K562 (cell line): ENCODE measurements at regions not wholly inside any gene's neighbourhood (a gene's known extent, or its start where the extent isn't known, plus 50 kb on each side); places are given as distances from the start of the nearest gene placed in this dataset. TPM values are rescaled to one million over a fixed set of nuclear protein-coding genes. Genes with fewer than 3 reads are reported as not detected.

Experiments used
- ATAC-seq: fragments of 200-7000 bp; cut with Tn5 transposase; 3 replicates; pipeline ENCODE4 v1.9.1; 2020; ENCODE audit warnings: moderate library complexity
- BruUV-seq: library from RNA; stranded (reverse); fragments of 400-500 nt; replicated peaks from 2 replicates; lab custom pipeline; 2021; lab: Mats Ljungman, UMichigan
- CTCF ChIA-PET: fragments of 300-600 bp; formaldehyde crosslinking; extraction: SDS; loops from one replicate; lab custom pipeline; 2021; ENCODE audit warnings: low intra/inter-chr PET ratio; lab: Yijun Ruan, JAX
- POLR2A ChIA-PET: fragments of 300-600, 350-650 bp; sonication (Branson Sonifier 250); formaldehyde crosslinking; extraction: SDS; loops from one replicate; lab custom pipeline; 2021; ENCODE audit warnings: antibody characterized with exemption, inconsistent platforms; lab: Yijun Ruan, JAX
- DNase-seq, 4 experiments: peaks; one replicate each; pipeline versions ENCODE4 v3.0.0 to v3.0.0-alpha.2; 2011 to 2018; ENCODE audit warnings: low spot score in 3 of 4, mixed read lengths in 3 of 4; ENCODE audit errors: extremely low read depth in 1 of 4
- FAIRE-seq: peaks from 2 replicates; lab custom pipeline; 2011; peaks lifted over from hg19 to GRCh38; lab: Jason Lieb, UNC
- H2AFZ ChIP-seq: 2 replicates; pipeline ENCODE4 v1.6.0; 2011; ENCODE audit warnings: low read depth, low read length, control low read depth, inconsistent platforms
- H3K27ac ChIP-seq: fragments of 200-600 bp; 3 replicates; pipeline ENCODE4 v1.8.0; 2011; ENCODE audit warnings: low read depth, mild to moderate bottlenecking, control low read depth, inconsistent platforms, low read length, moderate library complexity, mixed read lengths; ENCODE audit errors: extremely low read depth
- H3K27me3 ChIP-seq, 2 experiments: fragments of 300-600 bp in 1 of 2; 2 replicates in 1 of 2; 3 replicates in 1 of 2; pipeline versions ENCODE4 v1.6.0 to v1.8.0; 2011; ENCODE audit warnings: inconsistent platforms in 2 of 2, low read length in 2 of 2, mild to moderate bottlenecking in 1 of 2, mixed read lengths in 1 of 2, moderate library complexity in 1 of 2; ENCODE audit not compliant: control insufficient read depth in 2 of 2, insufficient read depth in 2 of 2
- H3K36me3 ChIP-seq: fragments of 300-600 bp; 3 replicates; pipeline ENCODE4 v1.8.0; 2011; ENCODE audit warnings: mild to moderate bottlenecking, low read length, inconsistent platforms; ENCODE audit not compliant: control insufficient read depth, insufficient read depth
- H3K4me1 ChIP-seq, 2 experiments: fragments of 200-600 bp in 1 of 2; replicated peaks in 1 of 2; 2 replicates in 1 of 2; 3 replicates in 1 of 2; pipeline versions ENCODE4 v1.5.1 to v1.8.0; 2011; ENCODE audit warnings: inconsistent platforms in 2 of 2, low read length in 2 of 2, mild to moderate bottlenecking in 1 of 2, mixed read lengths in 1 of 2, moderate library complexity in 1 of 2; ENCODE audit not compliant: control insufficient read depth in 2 of 2, insufficient read depth in 2 of 2
- H3K4me2 ChIP-seq: 2 replicates; pipeline ENCODE4 v1.6.1; 2011; ENCODE audit warnings: low read length, control low read depth, inconsistent platforms, mixed read lengths; ENCODE audit not compliant: insufficient read depth
- H3K4me3 ChIP-seq: fragments of 200-600 bp; sonication (generic), shearing (Covaris generic); 2 replicates; pipeline ENCODE4 v1.5.1; 2016; ENCODE audit warnings: control low read depth, inconsistent platforms
- H3K79me2 ChIP-seq: fragments of 200-600 bp; 3 replicates; pipeline ENCODE4 v1.8.0; 2011; ENCODE audit warnings: low read length, inconsistent platforms; ENCODE audit not compliant: control insufficient read depth, insufficient read depth
- H3K9ac ChIP-seq, 2 experiments: 2 replicates each; pipeline versions ENCODE4 v1.6.0 to v1.6.1; 2011; ENCODE audit warnings: low read depth in 2 of 2, low read length in 2 of 2, control low read depth in 1 of 2, inconsistent platforms in 1 of 2, mild to moderate bottlenecking in 1 of 2, mixed read lengths in 1 of 2; ENCODE audit not compliant: insufficient read depth in 1 of 2
- H3K9me1 ChIP-seq: one replicate; pipeline ENCODE4 v1.6.0; 2011; ENCODE audit warnings: inconsistent platforms, mild to moderate bottlenecking, low read length, moderate library complexity; ENCODE audit not compliant: control insufficient read depth, insufficient read depth
- H3K9me3 ChIP-seq: replicated peaks from 2 replicates; pipeline ENCODE4 v1.5.1; 2011; ENCODE audit warnings: low read depth, low read length, inconsistent platforms; ENCODE audit not compliant: control insufficient read depth, insufficient read depth
- H4K20me1 ChIP-seq: replicated peaks from 2 replicates; pipeline ENCODE4 v1.6.1; 2011; ENCODE audit warnings: low read length, inconsistent platforms, mixed read lengths; ENCODE audit not compliant: control insufficient read depth, insufficient read depth
- ASH1L ChIP-seq: fragments of 450-650 bp; IDR thresholded peaks from 2 replicates; pipeline ENCODE4 v1.6.1; 2018; ENCODE audit warnings: borderline replicate concordance, mild to moderate bottlenecking, low read depth; ENCODE audit not compliant: partially characterized antibody
- PML ChIP-seq: IDR thresholded peaks from 2 replicates; pipeline ENCODE4 v1.6.1; 2012; ENCODE audit warnings: low read length, inconsistent platforms
- POLR2A ChIP-seq: fragments of 450-650 bp; conservative IDR thresholded peaks from 2 replicates; pipeline ENCODE4 v1.6.1; 2016
- POLR2AphosphoS5 ChIP-seq: IDR thresholded peaks from 2 replicates; pipeline ENCODE4 v1.6.1; 2011; ENCODE audit warnings: mild to moderate bottlenecking, low read depth, low read length, moderate library complexity; ENCODE audit not compliant: control insufficient read depth, insufficient read depth
- RBFOX2 ChIP-seq: fragments of 200-400 bp; formaldehyde crosslinking; IDR thresholded peaks from 2 replicates; pipeline ENCODE4 v1.6.1; 2017; ENCODE audit warnings: low read depth, mild to moderate bottlenecking, low read length, moderate library complexity
- SUPT5H ChIP-seq: fragments of 450-650 bp; IDR thresholded peaks from 2 replicates; pipeline ENCODE4 v1.6.1; 2016
- ZFP30 ChIP-seq: fragments of 250-450 bp; sonication (Bioruptor Pico); IDR thresholded peaks from 2 replicates; pipeline ENCODE4 v1.8.0; 2022; ENCODE audit warnings: moderate library complexity, mild to moderate bottlenecking, inconsistent platforms, borderline replicate concordance
- ZNF184 ChIP-seq: sonication (generic); formaldehyde crosslinking; IDR thresholded peaks from 2 replicates; pipeline ENCODE4 v1.5.0; 2020; ENCODE audit warnings: missing genetic modification reagents
- in situ Hi-C: fragments of 300-500 bp; cut with MboI; formaldehyde crosslinking; loops from 4 replicates; pipeline ENCODE4 v1.15.0; 2018; ENCODE audit warnings: inconsistent platforms, mixed read lengths
- intact Hi-C: fragments of 100-400 bp; cut with micrococcal nuclease; formaldehyde crosslinking; loops from 2 replicates; pipeline ENCODE4 v1.14.2; 2022
- small RNA-seq: library from RNA; depleted of rRNA; stranded (forward); fragments of <200 nt; gene quantifications from one replicate; pipeline ENCODE3, GENCODE V24; 2014

DNA sequence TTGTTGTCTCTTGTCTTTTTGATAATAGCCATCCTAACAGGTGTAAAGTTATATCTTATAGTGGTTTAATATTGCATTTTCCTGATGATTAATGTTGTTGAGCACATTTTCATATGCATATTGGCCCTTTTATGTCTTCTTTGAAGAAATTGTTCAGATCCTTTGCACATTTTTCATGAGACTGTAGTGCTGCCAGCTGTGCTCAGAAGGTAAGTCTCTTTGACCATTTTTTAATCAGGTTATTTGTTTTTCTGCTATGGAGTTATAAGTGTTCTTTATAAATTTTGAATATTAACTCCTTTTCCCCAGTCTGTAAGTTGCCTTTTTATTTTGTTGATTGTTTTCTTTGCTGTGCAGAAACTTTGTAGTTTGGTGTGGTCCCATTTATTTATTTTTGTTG lies 55.8 kb upstream of the ZNF184 start:
- Histone ChIP-seq H3K27me3 (no peaks in the 10 kb centered on the region), H3K9me1 (no peaks in the 10 kb centered on the region), H4K20me1 (no peaks in the 10 kb centered on the region), H3K9me3 (no peaks in the 10 kb centered on the region), H3K36me3 (no peaks in the 10 kb centered on the region), H2AFZ (0 out of 2 replicates have a peak overlapping the region, but pooled peaks have one; percentile 5), H3K4me3 (no peak overlapping the region), H3K4me2 (no peak overlapping the region), H3K4me1 (peaks cover 7 to 19% of the 10 kb centered on the region in 2 experiments; a peak in 4 of 5 replicates), H3K9ac (no peak overlapping the region), H3K27ac (no peak overlapping the region), H3K79me2 (no peaks in the 10 kb centered on the region)
- CTCF ChIA-PET, result interaction anchor here (0.8 kb wide), 1 partner anchor 193 kb away, joined by 3 read pairs; no protein-coding TSS in a partner anchor
- no peak for ATAC-seq
- POLR2A ChIA-PET, result no interaction called here
- in situ Hi-C loops, result no loop called here
- no peak for DNase-seq
- BruUV-seq, result TSS peak; percentile 91
- intact Hi-C loops, result no loop called here
- 0 out of 2 replicates have a peak, but pooled peaks have one; percentile 30 for TF ChIP-seq RBFOX2
- peak; percentile 69 for TF ChIP-seq PML
- TF ChIP-seq ASH1L, result no peak
- no peak for TF ChIP-seq ZFP30
- TF ChIP-seq ZNF184, result no peak
- 0 out of 2 replicates have a peak, but pooled peaks have one; percentile 50 for TF ChIP-seq POLR2AphosphoS5
- peak; percentile 73 for TF ChIP-seq POLR2A
- peak; percentile 39; the same call in 1 of the 2 replicates for TF ChIP-seq SUPT5H
- FAIRE-seq, result no peak

Small RNA genes lying in the stretch of these regions (small RNA-seq; reads per million reads assigned to genes)
- not detected for gene AL031229.1
- gene HIST1H4PS1, result 0.44 reads per million, percentile 16 among the genes with 10 or more reads in this experiment
- gene RNU6-471P, result not detected
